Testis (tissue), 2 donors: ENCODE measurements at regions not wholly inside any gene's neighbourhood (a gene's known extent, or its start where the extent isn't known, plus 50 kb on each side); places are given as distances from the start of the nearest gene placed in this dataset.

Experiments
- CTCF ChIP-seq, 3 experiments: fragments of 450-650 bp in 2 of 3; fragments of 200-600 bp in 1 of 3; sonication (generic) in 1 of 3; IDR thresholded peaks; one replicate each; pipeline ENCODE4 v1.5.1; 2016 to 2019; ENCODE audit warnings: antibody characterized with exemption in 3 of 3, mild to moderate bottlenecking in 2 of 3, moderate library complexity in 1 of 3
- POLR2A ChIP-seq: fragments of 450-650 bp; IDR thresholded peaks from one replicate; pipeline ENCODE4 v1.6.1; 2017; ENCODE audit warnings: antibody characterized with exemption, mild to moderate bottlenecking, moderate library complexity

- TF ChIP-seq POLR2A (no peak), CTCF (IDR thresholded peaks at IDR 0.05) (no peak)
These were observed 60.5 kb downstream of the UNCX start for GRCh38 chr7:1292972-1293830.
